MM.1S (cell line): ENCODE measurements at regions not wholly inside any gene's neighbourhood (a gene's known extent, or its start where the extent isn't known, plus 50 kb on each side); places are given as distances from the start of the nearest gene placed in this dataset.

Experiments used
- DNase-seq: peaks from one replicate; pipeline ENCODE4 v3.0.0-alpha.2; 2015
- H2AFZ ChIP-seq: fragments of 300-600 bp; sonication (generic); 2 replicates; pipeline ENCODE4 v1.6.0; 2016; ENCODE audit warnings: antibody characterized with exemption, low read length
- H3F3A ChIP-seq: fragments of 300-600 bp; sonication (generic); 2 replicates; pipeline ENCODE4 v1.6.1; 2016; ENCODE audit warnings: mild to moderate bottlenecking, antibody characterized with exemption, low read length, moderate library complexity, mixed read lengths; ENCODE audit not compliant: insufficient read depth
- H3K27ac ChIP-seq: fragments of 300-600 bp; sonication (generic); 2 replicates; pipeline ENCODE4 v1.5.1; 2016; ENCODE audit warnings: mild to moderate bottlenecking, low read length
- H3K27me3 ChIP-seq: fragments of 300-600 bp; sonication (generic); replicated peaks from 2 replicates; pipeline ENCODE4 v1.6.0; 2016; ENCODE audit warnings: low read length; ENCODE audit not compliant: insufficient read depth
- H3K36me3 ChIP-seq: fragments of 300-600 bp; sonication (generic); replicated peaks from 2 replicates; pipeline ENCODE4 v1.6.1; 2016; ENCODE audit warnings: mild to moderate bottlenecking, low read length, mixed read lengths; ENCODE audit not compliant: insufficient read depth
- H3K4me1 ChIP-seq: fragments of 300-600 bp; sonication (generic); 2 replicates; pipeline ENCODE4 v1.6.1; 2016; ENCODE audit warnings: low read length, mixed read lengths
- H3K4me2 ChIP-seq: fragments of 300-600 bp; sonication (generic); 2 replicates; pipeline ENCODE4 v1.6.0; 2016; ENCODE audit warnings: low read depth, low read length
- H3K4me3 ChIP-seq: fragments of 300-600 bp; sonication (generic); 2 replicates; pipeline ENCODE4 v1.5.1; 2016; ENCODE audit warnings: low read length, mixed read lengths
- H3K79me2 ChIP-seq: fragments of 300-600 bp; sonication (generic); 2 replicates; pipeline ENCODE4 v1.6.1; 2016; ENCODE audit warnings: mixed run types, low read length, mixed read lengths
- H3K9ac ChIP-seq: fragments of 300-600 bp; sonication (generic); 2 replicates; pipeline ENCODE4 v1.6.1; 2016; ENCODE audit warnings: low read length, mixed read lengths
- H3K9me2 ChIP-seq: fragments of 300-600 bp; sonication (generic); replicated peaks from 2 replicates; pipeline ENCODE4 v1.6.1; 2016; ENCODE audit warnings: mild to moderate bottlenecking, low read length, mixed read lengths; ENCODE audit not compliant: insufficient read depth
- H3K9me3 ChIP-seq: fragments of 300-600 bp; sonication (generic); replicated peaks from 2 replicates; pipeline ENCODE4 v1.6.1; 2016; ENCODE audit warnings: mild to moderate bottlenecking, low read length, mixed read lengths; ENCODE audit not compliant: insufficient read depth
- H4K20me1 ChIP-seq: fragments of 300-600 bp; sonication (generic); 2 replicates; pipeline ENCODE4 v1.6.1; 2016; ENCODE audit warnings: mild to moderate bottlenecking, low read length, moderate library complexity, mixed read lengths; ENCODE audit not compliant: insufficient read depth
- CTCF ChIP-seq: fragments of 300-600 bp; sonication (generic); IDR thresholded peaks from 2 replicates; pipeline ENCODE4 v1.5.1; 2016; ENCODE audit warnings: antibody characterized with exemption, low read length, mixed read lengths
- EZH2 ChIP-seq: fragments of 300-600 bp; sonication (generic); optimal IDR thresholded peaks from 2 replicates; pipeline ENCODE3; 2017; ENCODE audit warnings: low read depth, mild to moderate bottlenecking, antibody characterized with exemption, low read length, mixed read lengths
- EZH2phosphoT487 ChIP-seq: fragments of 300-600 bp; sonication (generic); IDR thresholded peaks from 2 replicates; pipeline ENCODE4 v1.6.1; 2018; ENCODE audit warnings: antibody characterized with exemption, low read length

GRCh38 chr9:86549401-86549811 is 195.2 kb upstream of the TUT7 start:
- Histone ChIP-seq H3K9me2 (no peaks in the 10 kb centered on the region), H4K20me1 (no peaks in the 10 kb centered on the region), H3K4me2 (no peak overlapping the region), H3K36me3 (no peaks in the 10 kb centered on the region), H3F3A (no peaks in the 10 kb centered on the region), H3K27ac (no peak overlapping the region), H3K9ac (no peak overlapping the region), H3K4me3 (no peak overlapping the region), H2AFZ (no peak overlapping the region), H3K9me3 (no peaks in the 10 kb centered on the region), H3K79me2 (no peaks in the 10 kb centered on the region), H3K27me3 (no peaks in the 10 kb centered on the region), H3K4me1 (no peaks in the 10 kb centered on the region)
- DNase-seq: no peak
- TF ChIP-seq EZH2phosphoT487 (no peak), EZH2 (no peak)

- Histone ChIP-seq H3K27ac (no peak overlapping the region), H3K4me3 (no peak overlapping the region)
- TF ChIP-seq CTCF (no peak), EZH2 (no peak), EZH2phosphoT487 (no peak)
These were observed 194.0 kb upstream of the TUT7 start for GRCh38 chr9:86548220-86548619.

GRCh38 chr9:86547571-86547970 is 193.4 kb upstream of the TUT7 start:
- H3K9ac ChIP-seq: no peak overlapping the region
- H3K36me3 ChIP-seq: no peaks in the 10 kb centered on the region
- H3K4me1 ChIP-seq: no peaks in the 10 kb centered on the region
- no peaks in the 10 kb centered on the region for H3K27me3 ChIP-seq
- no peaks in the 10 kb centered on the region for H3K9me3 ChIP-seq
- H3K4me2 ChIP-seq: no peak overlapping the region
- no peaks in the 10 kb centered on the region for H3K9me2 ChIP-seq
- H3K4me3 ChIP-seq: no peak overlapping the region
- H2AFZ ChIP-seq: no peak overlapping the region
- TF ChIP-seq EZH2: no peak
- no peak for TF ChIP-seq EZH2phosphoT487
- no peak for TF ChIP-seq CTCF
- no peak overlapping the region for H3K27ac ChIP-seq
- no peak for DNase-seq
- no peaks in the 10 kb centered on the region for H4K20me1 ChIP-seq
- no peaks in the 10 kb centered on the region for H3F3A ChIP-seq
- H3K79me2 ChIP-seq: no peaks in the 10 kb centered on the region

More at GRCh38 chr9:86548220-86548619, 194.0 kb upstream of the TUT7 start:
- H3K36me3 ChIP-seq: no peaks in the 10 kb centered on the region
- H3K4me1 ChIP-seq: no peaks in the 10 kb centered on the region
- H2AFZ ChIP-seq: no peak overlapping the region
- H4K20me1 ChIP-seq: no peaks in the 10 kb centered on the region
- H3F3A ChIP-seq: no peaks in the 10 kb centered on the region
- H3K79me2 ChIP-seq: no peaks in the 10 kb centered on the region
- no peak for DNase-seq
- no peak overlapping the region for H3K4me2 ChIP-seq
- H3K9ac ChIP-seq: no peak overlapping the region
- H3K9me3 ChIP-seq: no peaks in the 10 kb centered on the region
- H3K27me3 ChIP-seq: no peaks in the 10 kb centered on the region
- no peaks in the 10 kb centered on the region for H3K9me2 ChIP-seq

GRCh38 chr9:86546712-86547111 is 192.5 kb upstream of the TUT7 start:
- no peaks in the 10 kb centered on the region for H4K20me1 ChIP-seq
- no peaks in the 10 kb centered on the region for H3K36me3 ChIP-seq
- no peaks in the 10 kb centered on the region for H3K9me3 ChIP-seq
- no peaks in the 10 kb centered on the region for H3F3A ChIP-seq
- H3K27ac ChIP-seq: no peak overlapping the region
- H3K9me2 ChIP-seq: no peaks in the 10 kb centered on the region
- no peaks in the 10 kb centered on the region for H3K4me1 ChIP-seq
- DNase-seq: no peak
- H2AFZ ChIP-seq: no peak overlapping the region
- H3K4me2 ChIP-seq: no peak overlapping the region
- no peak overlapping the region for H3K4me3 ChIP-seq
- H3K27me3 ChIP-seq: no peaks in the 10 kb centered on the region
- no peaks in the 10 kb centered on the region for H3K79me2 ChIP-seq
- no peak overlapping the region for H3K9ac ChIP-seq
- TF ChIP-seq EZH2: no peak
- no peak for TF ChIP-seq CTCF
- TF ChIP-seq EZH2phosphoT487: no peak
